AG08396 (cell line): ENCODE measurements at regions not wholly inside any gene's neighbourhood (a gene's known extent, or its start where the extent isn't known, plus 50 kb on each side); places are given as distances from the start of the nearest gene placed in this dataset.
"Not testable (repeated sequence)": the region's sequence is repeated elsewhere in the genome, so short reads cannot be mapped to it uniquely, and the experiment has no call there.

Source experiments
- DNase-seq: peaks from one replicate; pipeline ENCODE4 v3.0.0; 2012; ENCODE audit warnings: low spot score, mixed read lengths

DNA sequence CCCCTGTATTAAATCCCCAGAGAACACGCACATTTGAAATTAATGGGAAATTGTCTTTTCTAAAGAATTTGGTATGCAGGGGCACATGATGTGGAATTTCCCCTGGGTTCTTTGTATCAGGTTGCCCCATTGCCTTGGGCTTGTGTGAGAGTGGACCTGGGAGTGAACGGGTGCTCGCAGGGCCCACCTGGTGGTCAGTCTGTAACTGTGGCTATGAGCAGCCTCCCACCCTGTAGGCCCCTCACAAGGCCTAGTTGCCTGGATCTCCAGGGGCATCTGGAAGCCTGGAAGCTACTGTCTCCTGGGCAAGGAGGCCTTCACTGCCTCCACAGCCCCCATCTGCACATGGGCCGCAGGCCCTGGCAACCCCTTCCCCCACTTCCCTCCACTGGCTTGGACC, 96.7 kb downstream of the SLC25A47 start:
- no peak for DNase-seq

- DNase-seq, result no peak
Observed at GRCh38 chr14:100421756-100422470, 98.8 kb downstream of the SLC25A47 start.

GRCh38 chr14:100422556-100423316, 99.6 kb downstream of the SLC25A47 start:
- no peak for DNase-seq

GRCh38 chr14:100423317-100424010, 100.3 kb downstream of the SLC25A47 start:
- DNase-seq, result no peak

DNA sequence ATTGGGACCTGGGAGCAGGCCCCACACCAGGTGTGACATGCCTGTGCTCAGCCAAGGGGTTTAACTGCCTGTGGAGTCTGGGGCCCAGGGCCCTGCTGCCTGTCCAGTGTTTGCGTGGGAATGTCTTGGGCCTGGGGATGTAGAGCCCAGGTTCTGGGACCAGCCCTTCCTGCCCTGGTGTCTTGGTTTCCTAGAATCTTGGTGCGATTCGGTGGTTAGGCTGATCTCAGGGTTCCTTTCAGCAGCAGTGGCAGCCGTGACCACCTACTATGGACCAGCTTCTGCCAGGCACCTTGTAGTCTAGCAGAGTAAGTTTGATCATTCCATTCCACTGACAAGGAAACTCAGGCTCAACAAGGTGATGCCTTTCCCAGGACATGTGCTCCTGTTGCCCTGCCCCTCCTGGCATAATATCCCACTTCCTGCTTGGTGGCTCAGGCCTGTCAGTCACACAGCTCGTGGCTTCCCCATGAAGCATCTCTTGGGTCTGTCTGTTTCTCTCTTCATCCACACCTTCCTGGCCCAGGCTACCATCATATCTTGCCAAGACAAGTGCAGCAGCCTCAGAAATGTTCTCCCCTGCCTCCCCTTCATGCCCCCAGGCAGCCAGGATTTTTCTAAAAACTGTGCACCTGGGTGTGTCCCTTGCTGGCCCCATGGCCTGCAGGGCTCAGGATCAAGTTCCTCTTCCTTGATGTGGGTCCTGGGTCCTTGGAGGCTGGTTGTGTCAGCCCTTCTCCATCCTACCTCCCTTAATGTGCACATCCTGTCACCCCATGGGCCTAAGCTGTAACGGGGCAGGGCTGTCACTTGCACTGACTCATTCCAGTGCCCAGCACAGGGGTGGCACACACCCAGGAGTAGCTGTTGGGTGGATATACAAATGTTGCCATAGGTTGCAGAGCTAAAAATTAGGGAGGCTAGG, 101.6 kb downstream of the SLC25A47 start:
- DNase-seq, result no peak

DNA sequence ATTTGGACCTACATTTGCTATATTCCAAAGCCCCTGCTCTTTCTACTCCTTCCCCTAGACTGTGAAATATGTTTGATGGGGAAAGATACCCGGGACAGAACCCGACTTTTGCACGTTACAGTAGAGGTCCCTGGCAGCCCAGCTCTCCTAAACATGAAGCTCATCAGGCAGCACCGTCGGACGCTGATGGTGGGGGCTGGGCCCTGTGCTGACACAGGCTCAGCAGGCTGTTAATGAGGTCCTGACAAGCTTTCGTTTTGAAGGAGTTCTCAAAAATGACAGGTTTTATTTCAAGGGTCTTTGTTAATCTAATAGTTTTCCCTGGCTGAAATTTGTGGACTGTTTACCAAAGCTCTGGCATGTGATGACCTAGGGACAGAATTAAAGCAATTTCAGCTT, 102.3 kb downstream of the SLC25A47 start:
- no peak for DNase-seq

DNA sequence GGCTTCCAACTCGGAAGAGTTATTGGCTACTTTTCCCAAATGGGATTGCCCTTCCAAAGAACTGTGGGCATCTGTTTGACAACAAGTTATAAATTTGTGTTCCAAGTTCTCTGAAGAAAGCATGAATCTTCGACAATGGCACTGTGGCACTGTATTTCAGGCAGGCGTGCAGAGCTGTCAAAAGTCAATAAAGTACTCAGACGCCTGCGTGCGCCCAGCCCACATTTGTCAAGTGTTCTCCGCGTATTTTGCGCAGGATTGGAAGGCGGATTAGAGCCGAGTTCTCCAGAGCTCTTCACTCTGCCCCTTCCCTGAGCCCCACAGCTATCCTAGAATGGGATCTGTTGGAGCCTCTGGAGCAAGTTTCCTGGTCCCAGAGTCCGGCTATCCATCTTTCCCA, 103.2 kb downstream of the SLC25A47 start:
- DNase-seq, result no peak

DNA sequence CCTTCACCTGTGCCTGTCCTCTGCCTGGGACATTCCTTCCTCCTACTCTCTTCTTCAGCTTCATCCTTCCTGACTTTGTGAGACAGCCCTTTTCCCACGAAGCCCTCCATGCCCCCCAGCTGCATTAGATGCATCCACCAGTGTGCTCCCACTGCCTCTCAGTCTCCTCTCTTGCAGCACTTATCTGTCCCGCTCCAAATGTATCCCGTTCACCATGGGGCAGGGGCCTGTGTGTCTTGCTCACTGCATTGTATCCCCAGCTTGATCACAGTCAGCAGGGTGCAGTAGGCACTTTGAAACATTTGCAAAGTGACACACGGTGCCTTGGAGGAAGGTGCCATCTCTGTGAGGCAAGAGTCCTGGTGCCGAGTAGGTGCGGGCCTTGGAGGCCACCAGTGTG, 104.0 kb downstream of the SLC25A47 start:
- DNase-seq, result no peak

GRCh38 chr14:100428727-100429126, 105.6 kb downstream of the SLC25A47 start:
- DNase-seq, result no peak

DNA sequence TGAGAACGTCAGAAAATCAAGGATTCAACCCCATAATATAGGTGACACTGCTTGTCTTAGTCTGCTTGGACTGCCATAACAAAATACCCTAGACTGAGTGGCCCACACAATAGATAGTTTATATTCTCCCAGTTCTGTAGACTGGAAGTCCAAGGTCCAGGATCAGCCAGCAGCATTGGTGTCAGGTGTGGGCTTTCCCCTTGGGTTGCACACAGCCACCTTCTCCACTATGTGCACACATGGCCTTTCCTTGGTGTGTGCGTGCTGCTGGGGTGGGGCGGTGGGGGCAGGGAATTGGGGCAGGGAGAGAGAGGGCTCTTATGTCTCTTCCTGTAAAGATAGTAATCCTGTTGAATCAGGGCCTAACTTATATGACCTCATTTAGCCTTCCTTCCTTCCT, 106.4 kb downstream of the SLC25A47 start:
- DNase-seq, result no peak

- DNase-seq, result no peak
Observed at GRCh38 chr14:100430571-100430970, 107.4 kb downstream of the SLC25A47 start.

DNA sequence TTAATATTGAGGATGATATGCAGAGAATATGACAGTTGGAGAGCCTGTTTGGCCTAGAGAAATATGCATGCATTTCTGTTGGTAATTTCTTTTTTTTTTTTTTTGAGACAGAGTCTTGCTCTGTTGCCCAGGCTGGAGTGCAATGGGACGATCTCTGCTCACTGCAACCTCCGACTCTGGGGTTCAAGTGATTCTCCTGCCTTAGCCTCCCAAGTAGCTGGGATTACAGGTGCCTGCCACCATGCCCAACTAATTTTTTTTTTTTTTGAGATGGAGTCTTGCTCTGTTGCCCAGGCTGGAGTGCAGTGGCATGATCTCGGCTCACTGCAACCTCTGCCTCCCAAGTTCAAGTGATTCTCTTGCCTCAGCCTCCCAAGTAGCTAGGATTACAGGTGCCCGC, 108.3 kb downstream of the SLC25A47 start:
- not testable (repeated sequence) for DNase-seq

- DNase-seq, result no peak
Observed at GRCh38 chr14:100432652-100433427, 109.7 kb downstream of the SLC25A47 start.

DNA sequence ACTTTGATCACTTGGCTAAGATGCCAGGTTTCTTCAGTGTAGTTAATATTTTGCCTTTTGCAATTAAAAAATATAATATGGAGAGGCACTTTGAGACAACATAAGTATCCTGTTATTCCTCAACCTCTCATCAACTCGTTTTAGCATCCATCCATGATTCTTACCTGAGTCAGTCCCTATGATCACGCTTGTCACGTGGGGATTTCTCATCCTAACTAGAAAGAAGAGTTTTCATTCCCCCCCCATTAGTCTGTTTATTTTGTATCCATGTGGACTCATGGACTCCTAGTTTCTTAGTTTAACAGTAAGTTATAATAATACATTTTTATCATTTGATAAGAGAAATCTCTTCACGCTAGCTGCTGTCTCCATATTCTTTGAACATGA, 110.3 kb downstream of the SLC25A47 start:
- no peak for DNase-seq

DNA sequence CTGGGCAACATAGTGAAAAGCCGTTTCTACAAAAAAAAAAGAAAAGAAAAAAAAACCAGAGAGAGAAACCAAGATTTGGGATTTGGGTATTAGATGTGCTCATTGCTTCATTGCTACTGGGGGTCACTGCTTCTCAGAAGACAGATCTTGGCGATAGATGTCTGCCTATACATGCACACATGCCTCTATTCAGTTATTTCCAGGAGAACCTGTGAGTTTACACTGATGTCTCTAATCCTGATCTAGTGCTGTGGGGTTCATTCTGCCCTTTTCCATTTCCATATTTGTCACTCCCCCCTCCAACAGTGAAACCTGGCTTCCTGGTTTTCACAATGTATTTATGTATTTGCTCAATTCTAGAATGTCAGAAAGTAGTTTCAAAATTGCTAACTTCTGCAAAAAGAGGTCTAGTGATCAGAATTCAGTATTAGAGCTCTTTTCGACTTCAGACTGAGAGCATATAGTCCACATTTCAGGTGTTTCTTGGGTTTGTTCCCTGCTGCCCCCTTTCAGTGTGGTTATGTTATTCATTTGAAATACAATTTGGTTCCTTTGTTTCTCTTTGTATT, 111.0 kb downstream of the SLC25A47 start:
- DNase-seq, result no peak

GRCh38 chr14:100434911-100435438, 111.8 kb downstream of the SLC25A47 start:
- no peak for DNase-seq

DNA sequence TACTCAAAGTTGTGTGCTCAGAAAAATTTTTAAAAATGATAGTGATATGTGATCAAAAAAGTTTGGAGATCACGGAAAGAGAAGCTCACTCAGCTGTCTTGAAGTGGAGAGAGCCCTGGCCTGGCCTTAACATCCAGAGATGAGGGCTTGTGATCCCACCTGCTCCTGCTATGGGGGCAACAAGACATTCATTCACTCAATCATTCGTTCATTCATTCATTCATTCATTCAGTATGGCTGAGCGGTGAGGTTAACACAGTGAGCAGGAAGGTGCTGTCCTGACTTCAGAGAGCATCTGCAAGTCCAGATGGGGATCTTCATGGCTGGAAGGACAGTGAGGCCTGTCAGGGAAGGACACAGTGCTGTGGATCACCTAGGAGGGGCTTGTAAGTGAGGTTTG, 112.3 kb downstream of the SLC25A47 start:
- no peak for DNase-seq

- no peak for DNase-seq
Observed at GRCh38 chr14:100436745-100437406, 113.7 kb downstream of the SLC25A47 start.

DNA sequence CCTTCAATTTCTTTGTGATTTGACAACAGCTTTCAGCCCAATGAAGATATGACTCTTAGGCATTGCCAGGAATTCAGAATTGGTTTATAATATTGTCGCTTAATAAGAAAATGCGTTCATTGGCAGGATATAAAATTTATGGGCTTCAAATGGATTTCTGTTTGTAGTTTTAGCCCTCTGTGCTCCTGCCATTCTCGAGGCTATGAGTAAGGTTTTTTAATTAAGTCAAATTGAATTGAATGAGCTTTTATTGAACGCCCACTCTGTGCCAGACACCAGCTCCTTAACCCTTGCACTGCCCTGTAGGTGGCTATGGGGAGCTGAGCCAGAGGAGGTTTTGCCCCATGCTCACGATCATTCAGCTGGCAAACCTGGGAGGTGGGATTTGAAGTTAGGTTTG, 115.1 kb downstream of the SLC25A47 start:
- no peak for DNase-seq
